IMR-90 (cell line): ENCODE measurements at regions not wholly inside any gene's neighbourhood (a gene's known extent, or its start where the extent isn't known, plus 50 kb on each side); places are given as distances from the start of the nearest gene placed in this dataset.

Source experiments
- ATAC-seq: fragments of 200-7000 bp; cut with Tn5 transposase; 2 replicates; pipeline ENCODE4 v1.9.1; 2020; ENCODE audit warnings: low read depth, mild to moderate bottlenecking, moderate library complexity
- BruUV-seq: library from RNA; stranded (reverse); fragments of 400-500 nt; replicated peaks from 2 replicates; lab custom pipeline; 2021; lab: Mats Ljungman, UMichigan
- CTCF ChIA-PET: fragments of 300-600 bp; formaldehyde crosslinking; extraction: SDS; loops from one replicate; lab custom pipeline; 2021; ENCODE audit warnings: antibody characterized with exemption; lab: Yijun Ruan, JAX
- POLR2A ChIA-PET: fragments of 300-600 bp; sonication (Branson Sonifier 250); formaldehyde crosslinking; loops from one replicate; lab custom pipeline; 2022; ENCODE audit warnings: antibody characterized with exemption; ENCODE audit not compliant: unreplicated experiment; lab: Charles Lee
- DNase-seq: peaks from one replicate; pipeline ENCODE4 v3.0.0; 2013
- H2AFZ ChIP-seq: replicated peaks from 2 replicates; pipeline ENCODE3; 2013; ENCODE audit warnings: low read length, mild to moderate bottlenecking; ENCODE audit not compliant: poor library complexity
- H2AK5ac ChIP-seq: 2 replicates; pipeline ENCODE4 v1.6.1; 2013; ENCODE audit warnings: low read depth, low read length, inconsistent platforms
- H2AK9ac ChIP-seq: replicated peaks from 2 replicates; pipeline ENCODE3; 2013; ENCODE audit warnings: mild to moderate bottlenecking, low read depth, low read length, moderate library complexity; ENCODE audit not compliant: poor library complexity
- H2BK120ac ChIP-seq: 2 replicates; pipeline ENCODE4 v1.6.1; 2013; ENCODE audit warnings: low read depth, low read length, inconsistent platforms
- H2BK15ac ChIP-seq: 3 replicates; pipeline ENCODE4 v1.6.1; 2013; ENCODE audit warnings: low read depth, low read length, inconsistent platforms
- H2BK20ac ChIP-seq: 2 replicates; pipeline ENCODE4 v1.6.1; 2013; ENCODE audit warnings: low read depth, mild to moderate bottlenecking, inconsistent platforms, low read length, moderate library complexity
- H2BK5ac ChIP-seq: 2 replicates; pipeline ENCODE4 v1.6.1; 2013; ENCODE audit warnings: mild to moderate bottlenecking, low read depth, low read length, inconsistent platforms; ENCODE audit not compliant: poor library complexity, severe bottlenecking
- H3K14ac ChIP-seq: replicated peaks from 2 replicates; pipeline ENCODE4 v1.6.1; 2013; ENCODE audit warnings: low read depth, low read length, inconsistent platforms
- H3K18ac ChIP-seq: 2 replicates; pipeline ENCODE4 v1.6.1; 2013; ENCODE audit warnings: low read depth, low read length, control low read depth
- H3K23ac ChIP-seq: 2 replicates; pipeline ENCODE4 v1.6.1; 2013; ENCODE audit warnings: low read depth, low read length, inconsistent platforms
- H3K27ac ChIP-seq: 2 replicates; pipeline ENCODE4 v1.5.1; 2013; ENCODE audit warnings: mild to moderate bottlenecking, control low read depth, low read length; ENCODE audit not compliant: insufficient read depth
- H3K27me3 ChIP-seq: 2 replicates; pipeline ENCODE4 v1.6.1; 2013; ENCODE audit warnings: low read length; ENCODE audit not compliant: control insufficient read depth, insufficient read depth
- H3K36me3 ChIP-seq: 2 replicates; pipeline ENCODE4 v1.6.1; 2013; ENCODE audit warnings: low read length, mixed read lengths; ENCODE audit not compliant: control insufficient read depth, insufficient read depth
- H3K4ac ChIP-seq: 2 replicates; pipeline ENCODE4 v1.6.1; 2013; ENCODE audit warnings: low read depth, low read length, inconsistent platforms
- H3K4me1 ChIP-seq: 2 replicates; pipeline ENCODE4 v1.6.1; 2013; ENCODE audit warnings: low read length, mixed read lengths; ENCODE audit not compliant: control insufficient read depth, insufficient read depth
- H3K4me2 ChIP-seq: 2 replicates; pipeline ENCODE4 v1.6.1; 2013; ENCODE audit warnings: low read depth, mild to moderate bottlenecking, control low read depth, low read length, moderate library complexity
- H3K4me3 ChIP-seq: 2 replicates; pipeline ENCODE4 v1.5.1; 2013; ENCODE audit warnings: low read depth, mild to moderate bottlenecking, control low read depth, low read length, moderate library complexity; ENCODE audit not compliant: insufficient read depth
- H3K56ac ChIP-seq: 2 replicates; pipeline ENCODE4 v1.6.1; 2013; ENCODE audit warnings: low read length, inconsistent platforms; ENCODE audit not compliant: insufficient read depth; ENCODE audit errors: extremely low read depth
- H3K79me1 ChIP-seq, 2 experiments: 2 replicates each; pipeline ENCODE4 v1.6.1; 2013; ENCODE audit warnings: low read length in 2 of 2, inconsistent platforms in 1 of 2, low read depth in 1 of 2
- H3K9ac ChIP-seq: 2 replicates; pipeline ENCODE4 v1.6.1; 2013; ENCODE audit warnings: low read depth, low read length, control low read depth
- H3K9me1 ChIP-seq: 2 replicates; pipeline ENCODE4 v1.6.1; 2013; ENCODE audit warnings: low read length, inconsistent platforms; ENCODE audit not compliant: insufficient read depth
- H3K9me3 ChIP-seq: 2 replicates; pipeline ENCODE4 v1.6.1; 2013; ENCODE audit warnings: low read length; ENCODE audit not compliant: control insufficient read depth, insufficient read depth
- H4K20me1 ChIP-seq: 2 replicates; pipeline ENCODE4 v1.6.1; 2013; ENCODE audit warnings: low read length, inconsistent platforms; ENCODE audit not compliant: insufficient read depth
- H4K5ac ChIP-seq: 2 replicates; pipeline ENCODE4 v1.6.1; 2013; ENCODE audit warnings: mild to moderate bottlenecking, low read depth, low read length, control low read depth
- H4K8ac ChIP-seq, 2 experiments: 2 replicates each; pipeline ENCODE4 v1.6.1; 2013; ENCODE audit warnings: low read depth in 2 of 2, low read length in 2 of 2, control low read depth in 1 of 2, inconsistent platforms in 1 of 2
- H4K91ac ChIP-seq: 2 replicates; pipeline ENCODE4 v1.6.1; 2013; ENCODE audit warnings: low read depth, low read length, inconsistent platforms; ENCODE audit not compliant: insufficient read depth
- CEBPB ChIP-seq: IDR thresholded peaks from 2 replicates; pipeline ENCODE4 v1.6.1; 2012; ENCODE audit warnings: low read depth, low read length, improper control_type of control experiment
- MAFK ChIP-seq: IDR thresholded peaks from 2 replicates; pipeline ENCODE4 v1.6.1; 2012; ENCODE audit warnings: low read depth, low read length, improper control_type of control experiment
- SMC3 ChIP-seq: fragments of 150-350 bp; IDR thresholded peaks from 2 replicates; pipeline ENCODE4 v1.6.1; 2016; ENCODE audit warnings: low read depth, mild to moderate bottlenecking, antibody characterized with exemption, low read length, moderate library complexity
- WGBS, 2 experiments: methylation state at CpG; one replicate each; pipeline versions ENCODE4 v1.1.5 to v1.1.7; 2013; ENCODE audit warnings: missing lambda C conversion rate in 2 of 2; ENCODE audit not compliant: insufficient read length in 1 of 2; ENCODE audit errors: extremely low coverage in 2 of 2; 5-methylcytosine and 5-hydroxymethylcytosine counted together
- dilution Hi-C: fragments of 300-500 bp; cut with HindIII; formaldehyde crosslinking; loops from one replicate; pipeline ENCODE4 v1.14.3; 2018; ENCODE audit warnings: low sequenced_read_pairs; ENCODE audit not compliant: unreplicated experiment
- in situ Hi-C: fragments of 300-500 bp; cut with MboI; formaldehyde crosslinking; loops from 3 replicates; pipeline ENCODE4 v1.14.3; 2019; ENCODE audit warnings: low sequenced_read_pairs, inconsistent platforms, mixed read lengths
- intact Hi-C: fragments of 100-400 bp; cut with micrococcal nuclease; formaldehyde crosslinking; loops from 2 replicates; pipeline ENCODE4 v1.10.0; 2022

GRCh38 chr12:5251786-5252185, 180.1 kb upstream of the NTF3 start:
- POLR2A ChIA-PET, result no interaction called here
- intact Hi-C loops (no loop called here), in situ Hi-C loops (no loop called here), dilution Hi-C loops (no loop called here)
- Histone ChIP-seq H2AFZ (no peak overlapping the region), H3K4me1 (no peaks in the 10 kb centered on the region), H3K9me1 (no peaks in the 10 kb centered on the region), H3K9ac (no peak overlapping the region), H3K56ac (no peak overlapping the region), H4K91ac (no peak overlapping the region), H2AK9ac (no peak overlapping the region), H2AK5ac (no peak overlapping the region), H2BK20ac (no peak overlapping the region), H3K27ac (no peak overlapping the region), H3K27me3 (peaks cover 2% of the 10 kb centered on the region; the same call in 1 of the 2 replicates), H2BK5ac (no peak overlapping the region), H4K5ac (no peak overlapping the region), H4K8ac (no peak overlapping the region), H3K4me2 (no peak overlapping the region), H3K36me3 (no peaks in the 10 kb centered on the region), H3K18ac (no peak overlapping the region), H3K4ac (no peak overlapping the region), H3K9me3 (no peaks in the 10 kb centered on the region), H2BK15ac (no peak overlapping the region), H3K14ac (no peak overlapping the region), H3K23ac (no peak overlapping the region), H2BK120ac (no peak overlapping the region), H3K4me3 (no peak overlapping the region), H3K79me1 (no peaks in the 10 kb centered on the region), H4K20me1 (no peaks in the 10 kb centered on the region)
- DNase-seq, result no peak
- no peak for ATAC-seq
- BruUV-seq, result no TSS peak
- TF ChIP-seq SMC3 (no peak), CEBPB (peak; percentile 58), MAFK (no peak)
- 100% methylated on average over 1 of the region's 6 CpGs; no CpG with 5 or more reads in 1 of the 2 experiments for WGBS, 2 experiments
- CTCF ChIA-PET, result no interaction called here
